Loucy (cell line): ENCODE measurements at regions not wholly inside any gene's neighbourhood (a gene's known extent, or its start where the extent isn't known, plus 50 kb on each side); places are given as distances from the start of the nearest gene placed in this dataset.

ENCODE experiments used
- H2AFZ ChIP-seq: fragments of 200-600 bp; sonication (generic); 2 replicates; pipeline ENCODE4 v1.6.0; 2016; ENCODE audit warnings: antibody characterized with exemption, mild to moderate bottlenecking, low read length, moderate library complexity
- H3F3A ChIP-seq: fragments of 200-600 bp; 2 replicates; pipeline ENCODE4 v1.6.0; 2016; ENCODE audit warnings: antibody characterized with exemption, low read depth, mild to moderate bottlenecking
- H3K27me3 ChIP-seq: fragments of 200-600 bp; sonication (generic); 2 replicates; pipeline ENCODE4 v1.6.1; 2014; ENCODE audit warnings: low read length, mild to moderate bottlenecking; ENCODE audit not compliant: insufficient read depth, poor library complexity, severe bottlenecking
- H3K36me3 ChIP-seq: fragments of 200-600 bp; sonication (generic); 2 replicates; pipeline ENCODE4 v1.6.1; 2016; ENCODE audit warnings: low read length; ENCODE audit not compliant: insufficient read depth
- H3K4me1 ChIP-seq: fragments of 200-600 bp; sonication (generic); 2 replicates; pipeline ENCODE4 v1.5.1; 2014; ENCODE audit warnings: low read length, mild to moderate bottlenecking; ENCODE audit not compliant: insufficient read depth, poor library complexity, severe bottlenecking
- H3K4me2 ChIP-seq: fragments of 200-600 bp; sonication (generic); 2 replicates; pipeline ENCODE4 v1.6.0; 2014; ENCODE audit warnings: antibody characterized with exemption, low read length, low read depth, mild to moderate bottlenecking; ENCODE audit not compliant: poor library complexity, severe bottlenecking
- H3K4me3 ChIP-seq: fragments of 200-600 bp; sonication (generic); 2 replicates; pipeline ENCODE4 v1.5.1; 2014; ENCODE audit warnings: low read length, mild to moderate bottlenecking, mixed read lengths; ENCODE audit not compliant: poor library complexity, severe bottlenecking
- H3K79me2 ChIP-seq: fragments of 200-600 bp; sonication (generic); 2 replicates; pipeline ENCODE4 v1.6.1; 2014; ENCODE audit warnings: low read length; ENCODE audit not compliant: insufficient read depth
- H3K9ac ChIP-seq: fragments of 200-600 bp; sonication (generic); 2 replicates; pipeline ENCODE4 v1.6.0; 2014; ENCODE audit warnings: mild to moderate bottlenecking, low read depth, low read length, moderate library complexity; ENCODE audit not compliant: poor library complexity, severe bottlenecking
- H3K9me2 ChIP-seq: fragments of 200-600 bp; sonication (generic); replicated peaks from 2 replicates; pipeline ENCODE4 v1.6.1; 2016; ENCODE audit warnings: low read depth, low read length, mixed read lengths
- H3K9me3 ChIP-seq: fragments of 200-600 bp; sonication (generic); 2 replicates; pipeline ENCODE4 v1.6.1; 2014; ENCODE audit warnings: mild to moderate bottlenecking, antibody characterized with exemption, low read length, low read depth; ENCODE audit not compliant: insufficient read depth
- H4K20me1 ChIP-seq: fragments of 200-600 bp; sonication (generic); 2 replicates; pipeline ENCODE4 v1.6.0; 2014; ENCODE audit warnings: antibody characterized with exemption, low read length, mild to moderate bottlenecking; ENCODE audit not compliant: insufficient read depth, poor library complexity, severe bottlenecking
- CTCF ChIP-seq: fragments of 200-600 bp; sonication (generic); conservative IDR thresholded peaks from 2 replicates; pipeline ENCODE4 v1.5.1; 2014; ENCODE audit warnings: mild to moderate bottlenecking, antibody characterized with exemption, low read length
- EZH2phosphoT487 ChIP-seq: fragments of 200-600 bp; IDR thresholded peaks from 2 replicates; pipeline ENCODE4 v1.6.1; 2018; ENCODE audit warnings: antibody characterized with exemption, mild to moderate bottlenecking, moderate library complexity, borderline replicate concordance

- no peaks in the 10 kb centered on the region for H3K36me3 ChIP-seq
- H3K4me2 ChIP-seq = no peak overlapping the region
- no peak overlapping the region for H3K4me3 ChIP-seq
- H4K20me1 ChIP-seq = no peaks in the 10 kb centered on the region
- no peaks in the 10 kb centered on the region for H3K4me1 ChIP-seq
- no peak overlapping the region for H2AFZ ChIP-seq
- TF ChIP-seq CTCF = no peak
- H3F3A ChIP-seq = no peaks in the 10 kb centered on the region
- no peaks in the 10 kb centered on the region for H3K9me2 ChIP-seq
- no peaks in the 10 kb centered on the region for H3K79me2 ChIP-seq
- no peak overlapping the region for H3K9ac ChIP-seq
- H3K9me3 ChIP-seq = no peaks in the 10 kb centered on the region
- H3K27me3 ChIP-seq = no peaks in the 10 kb centered on the region
Measured at GRCh38 chr13:109918179-109918711, 131.9 kb upstream of the IRS2 start.

GRCh38 chr13:109917422-109917821, 131.0 kb upstream of the IRS2 start:
- no peaks in the 10 kb centered on the region for H3K9me2 ChIP-seq
- H3K4me2 ChIP-seq = no peak overlapping the region
- no peak overlapping the region for H3K4me3 ChIP-seq
- no peaks in the 10 kb centered on the region for H3F3A ChIP-seq
- no peaks in the 10 kb centered on the region for H3K27me3 ChIP-seq
- H2AFZ ChIP-seq = no peak overlapping the region
- H4K20me1 ChIP-seq = no peaks in the 10 kb centered on the region
- TF ChIP-seq CTCF (no peak), EZH2phosphoT487 (no peak)
- no peaks in the 10 kb centered on the region for H3K4me1 ChIP-seq
- no peaks in the 10 kb centered on the region for H3K9me3 ChIP-seq
- no peak overlapping the region for H3K9ac ChIP-seq
- H3K79me2 ChIP-seq = no peaks in the 10 kb centered on the region
- no peaks in the 10 kb centered on the region for H3K36me3 ChIP-seq

GRCh38 chr13:109913936-109914510, 127.6 kb upstream of the IRS2 start:
- no peaks in the 10 kb centered on the region for H3K9me2 ChIP-seq
- TF ChIP-seq EZH2phosphoT487 = no peak
- TF ChIP-seq CTCF = no peak
- H2AFZ ChIP-seq = no peak overlapping the region
- H3K27me3 ChIP-seq = no peaks in the 10 kb centered on the region
- no peaks in the 10 kb centered on the region for H3F3A ChIP-seq
- no peak overlapping the region for H3K9ac ChIP-seq
- H3K79me2 ChIP-seq = no peaks in the 10 kb centered on the region
- H3K4me1 ChIP-seq = no peaks in the 10 kb centered on the region
- no peaks in the 10 kb centered on the region for H3K36me3 ChIP-seq
- H3K4me2 ChIP-seq = no peak overlapping the region
- no peaks in the 10 kb centered on the region for H4K20me1 ChIP-seq
- no peak overlapping the region for H3K4me3 ChIP-seq
- no peaks in the 10 kb centered on the region for H3K9me3 ChIP-seq
